HFFc6 (cell line): ENCODE measurements at regions not wholly inside any gene's neighbourhood (a gene's known extent, or its start where the extent isn't known, plus 50 kb on each side); places are given as distances from the start of the nearest gene placed in this dataset.

Source experiments
- DNase-seq: peaks from one replicate; pipeline ENCODE4 v3.0.0-alpha.2; 2018
- H3K27ac Mint-ChIP-seq: 2 replicates; pipeline ENCODE4 v1.8.0; 2020; ENCODE audit warnings: mild to moderate bottlenecking, mixed read lengths
- H3K27me3 Mint-ChIP-seq: 2 replicates; pipeline ENCODE4 v1.8.0; 2021; ENCODE audit warnings: mild to moderate bottlenecking, moderate library complexity, mixed read lengths; ENCODE audit not compliant: insufficient read depth
- H3K36me3 Mint-ChIP-seq: 2 replicates; pipeline ENCODE4 v1.8.0; 2021; ENCODE audit warnings: low read depth, mixed read lengths
- H3K4me1 Mint-ChIP-seq: 2 replicates; pipeline ENCODE4 v1.8.0; 2020; ENCODE audit warnings: low read depth, mixed read lengths
- H3K4me3 Mint-ChIP-seq: 2 replicates; pipeline ENCODE4 v1.8.0; 2020; ENCODE audit warnings: mild to moderate bottlenecking, moderate library complexity, mixed read lengths
- H3K9me3 Mint-ChIP-seq: 2 replicates; pipeline ENCODE4 v1.8.0; 2020; ENCODE audit warnings: mild to moderate bottlenecking, mixed read lengths
- TF ChIP-seq, protein P1 (sequence below): fragments of 200-600 bp; sonication (generic); IDR thresholded peaks from 2 replicates; pipeline ENCODE4 v1.5.0; 2021; ENCODE audit warnings: antibody characterized with exemption, mild to moderate bottlenecking

DNA sequence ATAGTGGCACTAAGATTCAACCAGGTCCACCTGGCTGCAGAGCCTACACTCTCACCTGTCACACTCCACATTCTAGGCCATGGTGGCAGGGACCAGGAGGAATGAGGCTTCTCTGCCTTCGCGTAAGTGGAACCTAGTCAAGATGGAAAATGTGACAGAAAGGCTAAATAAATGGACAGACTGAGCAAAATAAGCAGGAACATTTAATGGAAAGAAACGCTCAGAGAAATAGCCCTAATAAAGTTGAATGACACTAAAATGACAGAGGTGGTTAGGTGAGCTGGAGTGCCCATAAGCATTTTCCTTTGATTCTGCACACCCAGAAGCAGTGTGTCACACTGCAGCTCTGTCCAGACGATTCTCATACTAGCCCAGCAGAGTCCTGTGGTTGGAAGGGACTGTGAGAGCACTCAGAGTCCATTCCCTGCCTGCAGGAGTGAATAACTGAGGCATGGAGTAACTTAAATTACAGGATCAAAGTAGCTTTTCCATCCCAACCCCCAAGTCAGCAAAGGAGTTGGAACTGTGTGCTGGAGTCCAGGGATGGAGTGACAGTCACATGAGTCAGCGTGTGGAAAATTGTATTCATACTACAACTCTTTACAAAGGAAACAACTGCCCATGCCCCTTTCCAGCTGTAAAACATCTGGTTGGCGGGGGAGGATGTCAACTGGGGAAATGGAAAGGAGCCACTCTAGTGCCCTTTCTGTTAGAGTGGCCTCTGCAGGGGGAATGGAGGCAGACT, 105.4 kb upstream of the LGALSL start:
- H3K4me1 Mint-ChIP-seq, result peaks cover 12% of the 10 kb centered on the region
- peak; percentile 20 for DNase-seq
- H3K36me3 Mint-ChIP-seq, result peaks cover 5% of the 10 kb centered on the region; the same call in 1 of the 2 replicates
- H3K4me3 Mint-ChIP-seq, result no peak overlapping the region
- H3K9me3 Mint-ChIP-seq, result peaks cover 4% of the 10 kb centered on the region; the same call in 1 of the 2 replicates
- TF ChIP-seq, protein P1, sequence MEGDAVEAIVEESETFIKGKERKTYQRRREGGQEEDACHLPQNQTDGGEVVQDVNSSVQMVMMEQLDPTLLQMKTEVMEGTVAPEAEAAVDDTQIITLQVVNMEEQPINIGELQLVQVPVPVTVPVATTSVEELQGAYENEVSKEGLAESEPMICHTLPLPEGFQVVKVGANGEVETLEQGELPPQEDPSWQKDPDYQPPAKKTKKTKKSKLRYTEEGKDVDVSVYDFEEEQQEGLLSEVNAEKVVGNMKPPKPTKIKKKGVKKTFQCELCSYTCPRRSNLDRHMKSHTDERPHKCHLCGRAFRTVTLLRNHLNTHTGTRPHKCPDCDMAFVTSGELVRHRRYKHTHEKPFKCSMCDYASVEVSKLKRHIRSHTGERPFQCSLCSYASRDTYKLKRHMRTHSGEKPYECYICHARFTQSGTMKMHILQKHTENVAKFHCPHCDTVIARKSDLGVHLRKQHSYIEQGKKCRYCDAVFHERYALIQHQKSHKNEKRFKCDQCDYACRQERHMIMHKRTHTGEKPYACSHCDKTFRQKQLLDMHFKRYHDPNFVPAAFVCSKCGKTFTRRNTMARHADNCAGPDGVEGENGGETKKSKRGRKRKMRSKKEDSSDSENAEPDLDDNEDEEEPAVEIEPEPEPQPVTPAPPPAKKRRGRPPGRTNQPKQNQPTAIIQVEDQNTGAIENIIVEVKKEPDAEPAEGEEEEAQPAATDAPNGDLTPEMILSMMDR, result no peak
- no peak overlapping the region for H3K27ac Mint-ChIP-seq
- peaks cover 15% of the 10 kb centered on the region for H3K27me3 Mint-ChIP-seq

DNA sequence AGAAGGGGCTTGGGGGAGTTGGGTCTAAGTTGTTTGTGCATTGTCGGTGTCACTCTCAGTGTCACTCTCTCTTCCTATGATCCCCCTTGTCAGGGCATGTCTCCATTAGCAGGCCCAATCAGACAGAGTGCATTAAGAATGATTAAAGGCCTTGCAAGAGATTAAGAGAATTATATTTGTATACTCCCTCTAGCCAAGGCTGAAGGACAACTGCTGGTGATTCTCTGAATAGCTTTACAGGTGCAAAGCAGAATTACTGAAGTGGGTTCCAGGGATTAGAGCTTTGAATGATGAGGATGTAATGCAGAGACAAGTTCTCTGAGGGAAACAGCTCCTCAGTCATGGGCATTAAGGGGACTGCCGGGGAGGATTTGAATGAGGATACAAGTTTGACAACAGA, 104.8 kb upstream of the LGALSL start:
- peaks cover 5% of the 10 kb centered on the region; the same call in 1 of the 2 replicates for H3K36me3 Mint-ChIP-seq

DNA sequence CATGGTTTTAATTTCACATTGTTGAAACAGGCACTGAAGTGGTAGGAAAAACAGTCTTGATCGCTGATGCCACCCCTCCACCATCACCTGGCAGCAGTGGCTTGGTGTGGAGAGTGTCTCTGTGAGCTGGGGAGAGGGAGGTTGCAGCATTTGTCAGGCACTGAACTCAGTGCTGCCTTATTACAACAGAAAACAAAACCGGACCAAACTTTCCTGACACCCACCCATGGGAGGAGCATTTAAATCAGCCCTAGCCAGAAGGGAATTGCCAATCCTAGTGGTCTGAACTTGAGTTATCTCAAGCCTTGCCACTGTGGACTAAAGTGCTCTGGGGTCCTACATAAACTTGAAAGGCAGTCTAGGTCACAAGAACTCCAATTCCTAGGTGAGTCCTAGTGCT, 103.0 kb upstream of the LGALSL start:
- Mint-ChIP-seq H3K27ac (no peak overlapping the region), H3K9me3 (peaks cover 4% of the 10 kb centered on the region; the same call in 1 of the 2 replicates), H3K4me1 (peaks cover 23% of the 10 kb centered on the region), H3K27me3 (peaks cover 21% of the 10 kb centered on the region), H3K36me3 (peaks cover 5% of the 10 kb centered on the region; the same call in 1 of the 2 replicates), H3K4me3 (no peak overlapping the region)
- TF ChIP-seq, protein P1, result no peak
- DNase-seq, result no peak

More for the DNA sequence above, 104.8 kb upstream of the LGALSL start:
- H3K27me3 Mint-ChIP-seq, result peaks cover 15% of the 10 kb centered on the region
- H3K4me3 Mint-ChIP-seq, result no peak overlapping the region
- H3K4me1 Mint-ChIP-seq, result peaks cover 12% of the 10 kb centered on the region
- no peak overlapping the region for H3K27ac Mint-ChIP-seq
- DNase-seq, result no peak
- TF ChIP-seq, protein P1, result no peak
- H3K9me3 Mint-ChIP-seq, result peaks cover 4% of the 10 kb centered on the region; the same call in 1 of the 2 replicates

DNA sequence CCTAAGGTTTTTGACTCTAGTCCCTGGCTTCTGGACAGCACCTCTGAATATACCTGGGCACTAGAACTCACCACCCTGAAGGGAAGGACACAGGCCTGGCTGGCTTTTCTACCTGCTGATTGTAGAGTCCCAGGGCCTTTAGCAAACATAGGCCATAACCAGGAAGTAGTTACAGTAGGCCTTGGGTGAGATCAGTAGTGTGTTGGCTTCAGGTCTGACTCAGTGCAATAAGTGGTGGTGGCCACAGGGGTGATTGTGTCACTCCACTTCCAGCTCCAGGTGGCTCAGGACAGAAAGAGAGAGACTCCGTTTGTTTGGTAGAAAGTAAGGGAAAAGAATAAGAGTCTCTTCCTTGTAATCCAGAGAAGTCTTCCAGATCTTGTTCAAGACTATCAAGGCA, 101.7 kb upstream of the LGALSL start:
- no peak overlapping the region for H3K27ac Mint-ChIP-seq
- TF ChIP-seq, protein P1, result no peak
- DNase-seq, result no peak
- H3K9me3 Mint-ChIP-seq, result peaks cover 4% of the 10 kb centered on the region; the same call in 1 of the 2 replicates
- no peak overlapping the region for H3K4me3 Mint-ChIP-seq
- H3K36me3 Mint-ChIP-seq, result peaks cover 5% of the 10 kb centered on the region; the same call in 1 of the 2 replicates
- H3K4me1 Mint-ChIP-seq, result peaks cover 23% of the 10 kb centered on the region
- H3K27me3 Mint-ChIP-seq, result peaks cover 30% of the 10 kb centered on the region

DNA sequence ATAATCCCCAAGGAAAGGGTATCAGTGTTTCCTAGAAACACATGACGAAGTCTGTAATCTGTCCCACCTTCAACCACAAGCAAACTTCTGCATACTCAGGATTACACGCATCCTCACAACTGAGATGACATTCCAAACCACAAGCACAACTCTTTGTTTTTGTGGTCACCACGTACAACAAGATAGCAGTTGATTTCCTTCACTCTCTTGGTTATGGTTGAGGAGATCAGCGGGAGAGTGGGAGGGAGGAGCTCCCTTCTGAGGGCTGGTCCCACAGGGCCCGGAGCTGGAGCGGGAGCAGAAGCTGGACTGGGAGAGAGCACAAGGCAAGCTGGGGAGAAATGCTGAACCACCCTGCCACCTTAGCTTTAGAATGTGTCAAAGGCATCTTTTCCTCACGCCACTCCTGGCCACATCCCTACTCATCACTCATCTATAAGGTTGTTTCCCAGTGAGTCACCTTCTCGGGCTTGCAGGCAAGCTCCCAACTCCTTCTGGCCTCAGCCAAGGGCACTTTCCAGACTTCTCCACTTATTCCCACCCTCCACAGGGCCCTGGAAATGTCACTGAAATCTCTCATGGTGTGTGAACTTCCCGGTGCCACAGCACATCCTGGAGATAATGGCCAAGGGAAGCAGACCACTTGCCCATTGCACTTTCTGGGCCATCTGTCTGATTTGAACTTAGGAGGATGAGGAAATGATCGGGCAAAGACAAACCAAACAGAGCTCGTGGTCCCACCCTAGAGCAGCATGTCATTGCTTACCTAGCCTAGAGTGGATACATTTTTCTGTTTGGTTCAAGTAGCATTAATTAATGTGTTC, 98.9 kb upstream of the LGALSL start:
- H3K36me3 Mint-ChIP-seq, result peaks cover 5% of the 10 kb centered on the region; the same call in 1 of the 2 replicates
- no peak overlapping the region for H3K4me3 Mint-ChIP-seq
- peak; percentile 64 for DNase-seq
- peaks cover 41% of the 10 kb centered on the region for H3K27me3 Mint-ChIP-seq
- no peak overlapping the region for H3K27ac Mint-ChIP-seq
- H3K9me3 Mint-ChIP-seq, result peaks cover 4% of the 10 kb centered on the region; the same call in 1 of the 2 replicates
- TF ChIP-seq, protein P1, result no peak
- peaks cover 25% of the 10 kb centered on the region for H3K4me1 Mint-ChIP-seq
